OCI-LY1 (cell line): ENCODE measurements at regions not wholly inside any gene's neighbourhood (a gene's known extent, or its start where the extent isn't known, plus 50 kb on each side); places are given as distances from the start of the nearest gene placed in this dataset.

Experiments
- EZH2 ChIP-seq: fragments of 200-600 bp; sonication (generic), shearing (Covaris generic); IDR thresholded peaks from 2 replicates; pipeline ENCODE4 v1.8.0; 2017; ENCODE audit warnings: borderline replicate concordance, mixed run types, mild to moderate bottlenecking, antibody characterized with exemption, low read length, moderate library complexity, mixed read lengths
- TF ChIP-seq, protein P1 (sequence below): fragments of 200-600 bp; sonication (generic), shearing (Covaris generic); IDR thresholded peaks from 2 replicates; pipeline ENCODE4 v1.5.1; 2017; ENCODE audit warnings: mild to moderate bottlenecking, antibody characterized with exemption, low read length, moderate library complexity, mixed read lengths

DNA sequence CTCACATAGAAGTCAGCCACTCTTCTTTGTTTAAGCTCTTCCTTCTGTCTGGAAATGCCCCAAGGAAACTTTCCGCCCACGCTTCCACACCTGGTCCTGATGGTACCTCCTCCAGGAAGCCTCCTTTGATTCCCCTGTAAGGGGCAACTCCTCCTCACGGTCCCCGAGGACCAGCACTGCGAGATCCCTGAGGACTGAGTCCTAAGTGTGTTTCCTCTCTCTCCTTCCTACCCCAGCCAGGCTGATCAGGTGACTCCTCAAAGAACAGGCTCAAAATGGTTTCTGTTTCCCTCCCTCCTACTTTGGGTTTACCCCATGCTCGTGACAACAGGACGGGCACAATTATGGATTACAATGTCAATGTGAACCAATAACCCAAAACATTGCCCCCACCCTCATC, 63.0 kb upstream of the MED9 start:
- TF ChIP-seq, protein P1, sequence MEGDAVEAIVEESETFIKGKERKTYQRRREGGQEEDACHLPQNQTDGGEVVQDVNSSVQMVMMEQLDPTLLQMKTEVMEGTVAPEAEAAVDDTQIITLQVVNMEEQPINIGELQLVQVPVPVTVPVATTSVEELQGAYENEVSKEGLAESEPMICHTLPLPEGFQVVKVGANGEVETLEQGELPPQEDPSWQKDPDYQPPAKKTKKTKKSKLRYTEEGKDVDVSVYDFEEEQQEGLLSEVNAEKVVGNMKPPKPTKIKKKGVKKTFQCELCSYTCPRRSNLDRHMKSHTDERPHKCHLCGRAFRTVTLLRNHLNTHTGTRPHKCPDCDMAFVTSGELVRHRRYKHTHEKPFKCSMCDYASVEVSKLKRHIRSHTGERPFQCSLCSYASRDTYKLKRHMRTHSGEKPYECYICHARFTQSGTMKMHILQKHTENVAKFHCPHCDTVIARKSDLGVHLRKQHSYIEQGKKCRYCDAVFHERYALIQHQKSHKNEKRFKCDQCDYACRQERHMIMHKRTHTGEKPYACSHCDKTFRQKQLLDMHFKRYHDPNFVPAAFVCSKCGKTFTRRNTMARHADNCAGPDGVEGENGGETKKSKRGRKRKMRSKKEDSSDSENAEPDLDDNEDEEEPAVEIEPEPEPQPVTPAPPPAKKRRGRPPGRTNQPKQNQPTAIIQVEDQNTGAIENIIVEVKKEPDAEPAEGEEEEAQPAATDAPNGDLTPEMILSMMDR = no peak
- no peak for TF ChIP-seq EZH2
